Stimulated activated CD4-positive, alpha-beta T cell treated with anti-CD3 and anti-CD28 coated beads, Interleukin-12 subunit alpha, Interleukin-12 subunit beta, amount 100 ng/mL, for 48 hours (primary cell): ENCODE measurements at regions not wholly inside any gene's neighbourhood (a gene's known extent, or its start where the extent isn't known, plus 50 kb on each side); places are given as distances from the start of the nearest gene placed in this dataset.
"Not testable (repeated sequence)": the region's sequence is repeated elsewhere in the genome, so short reads cannot be mapped to it uniquely, and the experiment has no call there.

Experiments used
- DNase-seq, 3 donors: peaks; one replicate each; pipeline ENCODE4 v3.0.0-alpha.2; 2020; ENCODE audit warnings: low read depth in 2 of 3, low spot score in 1 of 3

DNA sequence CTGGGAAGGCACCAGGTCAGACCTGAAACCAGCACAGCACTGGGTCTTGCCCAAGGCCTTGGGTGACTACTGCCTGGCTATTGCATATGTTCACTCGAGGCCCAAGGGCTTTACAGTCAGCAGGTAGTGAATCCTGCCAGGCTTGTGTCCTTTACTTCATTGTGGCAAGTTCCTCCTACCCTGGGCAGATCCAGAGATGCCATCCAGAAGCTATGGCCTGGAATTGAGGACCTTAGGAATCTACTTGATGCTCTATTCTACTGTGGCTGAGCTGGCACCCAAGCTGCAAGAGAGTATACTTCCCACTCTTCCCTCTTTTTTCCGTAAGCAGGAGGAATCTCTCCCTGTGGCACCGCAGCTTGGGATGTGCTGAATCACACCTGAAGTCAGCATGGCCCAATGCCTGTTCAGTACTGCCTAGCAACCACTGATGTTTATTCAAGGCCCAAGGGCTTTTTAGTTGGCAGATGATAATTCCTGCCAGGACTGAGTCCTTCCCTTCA is 246.7 kb upstream of the CTBP2 start:
- DNase-seq = no peak

DNA sequence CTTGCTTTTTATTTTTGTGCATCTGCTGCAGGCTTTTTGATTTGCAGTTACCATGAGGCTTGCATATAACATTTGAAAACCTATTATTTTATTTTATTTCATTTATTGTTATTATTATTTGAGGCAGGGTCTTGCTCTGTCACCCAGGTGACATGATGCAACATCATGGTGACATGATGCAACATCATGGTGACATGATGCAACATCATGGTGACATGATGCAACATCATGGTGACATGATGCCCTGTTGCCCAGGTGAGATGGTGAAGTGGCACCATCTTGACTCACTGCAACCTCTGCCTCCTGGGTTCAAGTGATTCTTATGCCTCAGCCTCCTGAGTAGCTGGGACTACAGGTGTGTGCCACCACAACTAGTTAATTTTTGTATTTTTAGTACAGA is 244.5 kb upstream of the CTBP2 start:
- DNase-seq = not testable (repeated sequence)

DNA sequence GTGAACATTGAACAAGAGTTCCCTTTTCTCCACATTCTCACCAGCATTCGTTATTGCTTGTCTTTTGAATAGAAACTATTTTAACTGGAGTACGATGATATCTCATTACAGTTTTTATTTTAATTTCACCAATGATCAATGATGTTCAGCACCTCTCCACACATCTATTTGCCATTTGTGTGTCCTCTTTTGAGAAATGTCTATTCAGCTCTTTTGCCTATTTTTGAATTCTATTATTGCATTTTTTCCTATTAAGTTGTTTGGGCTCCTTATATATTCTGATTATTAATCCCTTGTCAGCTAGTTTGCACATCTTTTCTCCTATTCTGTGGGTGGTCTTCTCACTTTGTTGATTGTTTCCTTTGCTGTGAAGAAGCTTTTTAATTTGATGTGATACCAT is 241.1 kb upstream of the CTBP2 start:
- no peak for DNase-seq

DNA sequence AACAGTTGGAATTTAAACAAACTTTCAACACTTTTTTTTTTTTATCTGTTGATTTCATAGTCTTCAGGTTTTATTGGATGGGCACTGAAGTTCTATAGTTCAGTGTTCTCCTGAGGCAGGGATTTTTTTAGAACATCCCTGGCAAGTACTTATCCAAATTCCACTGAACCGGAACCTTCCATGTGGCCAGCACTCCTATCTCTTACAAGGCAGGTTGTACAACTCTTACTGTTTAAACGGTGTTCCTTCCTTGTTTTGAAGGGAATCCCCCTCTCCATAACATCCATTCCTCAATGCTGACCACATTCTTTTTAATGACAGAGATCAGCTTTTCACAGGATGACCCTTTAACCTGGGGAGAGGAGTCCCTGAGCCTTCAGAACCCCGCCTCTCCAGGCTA is 238.9 kb upstream of the CTBP2 start:
- DNase-seq = no peak

DNA sequence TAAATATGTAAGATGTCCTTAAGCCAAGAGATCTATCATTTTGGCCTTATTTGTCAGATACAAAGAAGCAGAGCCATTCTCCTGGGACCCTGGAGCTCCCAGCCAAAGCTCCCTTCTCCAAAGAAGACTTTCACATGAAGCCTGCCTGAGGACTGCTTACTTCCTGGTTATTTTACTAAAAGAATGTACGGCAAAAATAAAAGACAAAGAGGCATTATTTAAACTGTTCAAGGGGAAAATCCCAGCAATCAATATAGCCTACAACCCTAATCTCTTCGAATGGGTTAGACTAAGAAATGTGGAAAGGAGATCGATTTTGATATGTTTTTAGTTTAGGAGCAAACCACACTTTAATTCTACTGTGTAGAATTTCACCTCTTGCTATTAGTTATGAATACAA is 237.9 kb upstream of the CTBP2 start:
- no peak for DNase-seq

DNA sequence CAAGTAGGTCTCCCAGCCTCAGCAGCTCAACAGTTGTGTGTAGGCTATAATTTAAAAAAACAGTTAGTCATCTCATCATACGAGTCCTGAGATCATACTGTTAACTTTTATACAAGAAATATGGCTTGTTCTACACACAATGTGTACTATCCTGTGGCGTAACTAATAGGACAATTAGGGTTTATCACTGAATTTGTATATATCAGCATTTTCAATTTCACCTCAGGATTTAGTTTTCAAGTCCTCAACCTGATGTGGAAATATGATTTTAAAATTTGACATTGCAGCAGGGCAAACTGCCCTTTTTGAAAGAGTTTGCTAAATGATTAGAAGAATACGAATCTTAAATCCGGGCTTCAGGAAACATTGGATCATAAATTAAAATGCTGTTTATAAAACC is 237.2 kb upstream of the CTBP2 start:
- no peak for DNase-seq

DNA sequence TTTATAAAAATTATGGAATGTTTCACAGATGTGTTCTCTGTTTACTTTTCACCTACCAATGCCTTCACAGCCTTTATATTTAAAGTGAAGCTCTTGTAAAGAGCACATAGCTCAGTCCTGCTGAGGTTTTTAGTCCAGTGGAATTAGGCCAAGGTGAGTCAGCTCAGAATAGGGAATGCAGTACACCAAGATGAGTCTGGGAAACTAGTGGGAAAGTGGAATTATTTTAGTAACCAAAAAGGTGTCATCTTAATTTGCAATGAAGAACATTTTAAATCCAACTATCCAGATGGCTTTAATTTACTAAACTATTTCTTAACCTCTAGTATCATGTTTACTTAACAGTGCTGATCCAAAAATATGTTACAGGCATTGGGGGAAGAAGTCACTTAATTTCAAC is 236.3 kb upstream of the CTBP2 start:
- DNase-seq = no peak

DNA sequence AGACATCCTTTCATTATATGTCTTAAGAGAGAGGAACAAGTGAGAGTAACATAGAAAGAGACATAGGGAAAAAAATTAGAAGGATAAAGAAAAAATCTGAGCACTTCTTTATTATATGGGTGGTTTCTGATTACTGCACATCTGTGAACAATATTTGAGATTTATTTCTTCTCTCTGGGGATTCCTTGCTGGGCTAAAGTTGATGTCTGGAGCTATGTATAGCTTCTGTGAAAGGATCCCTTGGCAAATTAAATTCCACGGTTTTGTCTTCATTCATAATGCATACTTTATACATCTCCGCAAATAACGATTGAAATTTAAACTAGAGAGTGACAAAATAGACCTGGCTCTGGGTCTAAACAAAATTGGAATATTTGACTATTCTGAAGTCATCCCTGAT is 232.2 kb upstream of the CTBP2 start:
- no peak for DNase-seq

DNA sequence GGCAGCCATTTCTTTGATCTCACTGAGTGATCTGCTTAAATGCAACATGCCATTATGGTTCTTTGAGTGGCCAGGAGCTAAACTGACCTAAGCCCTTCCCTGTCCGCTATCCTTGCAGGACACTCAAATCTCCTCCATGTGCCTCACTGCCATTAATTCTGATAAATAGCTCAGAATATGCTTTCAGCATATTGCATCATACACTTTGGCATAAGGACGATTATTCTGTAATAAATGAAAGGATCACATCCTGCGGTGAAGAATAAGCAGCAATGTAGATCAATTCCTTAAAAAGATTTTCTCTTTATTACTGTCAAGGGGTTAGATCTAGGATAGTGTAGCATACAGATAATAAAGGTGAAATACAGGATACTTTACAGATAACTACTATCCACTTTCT is 231.8 kb upstream of the CTBP2 start:
- DNase-seq = no peak

DNA sequence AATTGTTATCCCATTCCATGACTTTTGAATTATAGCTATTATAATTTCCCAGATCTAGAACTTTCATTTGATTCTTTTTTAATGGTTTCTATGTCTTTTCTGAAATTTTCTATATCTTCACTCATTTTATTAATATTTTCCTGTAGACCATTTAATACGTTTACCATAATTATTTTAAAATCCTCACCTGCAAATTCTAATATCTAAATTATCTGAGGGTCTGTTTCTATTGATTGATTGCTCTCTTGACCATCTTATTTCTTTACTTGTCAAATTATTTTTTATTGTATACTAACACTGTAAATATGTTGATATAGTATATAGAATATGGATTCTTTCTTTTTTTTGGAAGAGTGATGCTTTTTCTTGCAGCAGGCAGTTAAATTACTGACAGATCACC is 229.3 kb upstream of the CTBP2 start:
- DNase-seq = no peak

DNA sequence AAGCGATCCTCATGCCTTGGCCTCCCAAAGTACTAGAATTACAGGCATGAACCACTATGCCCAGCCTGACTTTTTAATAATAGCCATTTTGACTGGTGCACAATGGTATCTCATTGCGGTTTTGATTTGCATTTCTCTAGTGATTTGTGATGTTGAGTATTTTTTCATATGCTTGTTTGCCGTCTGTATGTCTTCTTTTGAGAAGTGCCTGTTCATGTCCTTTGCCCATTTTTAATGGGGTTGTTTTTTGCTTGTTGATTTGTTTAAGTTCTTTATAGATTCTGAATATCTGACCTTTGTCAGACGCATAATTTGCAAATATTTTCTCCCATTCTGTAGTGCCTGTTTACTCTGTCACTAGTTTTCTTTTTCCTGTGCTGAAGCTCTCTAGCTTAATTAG is 219.2 kb upstream of the CTBP2 start:
- no peak for DNase-seq

DNA sequence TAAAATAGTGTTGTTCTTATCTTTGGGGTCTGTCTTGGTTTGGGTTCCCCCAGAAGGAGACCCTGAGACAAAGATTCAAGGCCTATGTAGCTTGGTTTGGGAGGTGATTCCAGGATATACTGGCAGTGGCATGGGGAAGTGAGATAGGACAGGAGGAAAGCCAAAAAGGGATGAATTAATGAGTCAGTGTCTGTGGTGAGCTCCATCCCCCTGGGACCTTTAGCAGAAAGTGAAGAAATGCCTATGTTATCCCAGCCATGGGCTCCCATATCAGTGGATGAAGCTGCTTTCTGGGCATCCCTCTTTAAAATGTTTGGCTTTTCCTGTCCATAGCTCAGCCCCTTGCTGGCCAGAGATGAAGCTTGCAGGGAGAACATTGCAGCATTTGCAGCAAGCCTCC is 217.0 kb upstream of the CTBP2 start:
- DNase-seq = no peak

DNA sequence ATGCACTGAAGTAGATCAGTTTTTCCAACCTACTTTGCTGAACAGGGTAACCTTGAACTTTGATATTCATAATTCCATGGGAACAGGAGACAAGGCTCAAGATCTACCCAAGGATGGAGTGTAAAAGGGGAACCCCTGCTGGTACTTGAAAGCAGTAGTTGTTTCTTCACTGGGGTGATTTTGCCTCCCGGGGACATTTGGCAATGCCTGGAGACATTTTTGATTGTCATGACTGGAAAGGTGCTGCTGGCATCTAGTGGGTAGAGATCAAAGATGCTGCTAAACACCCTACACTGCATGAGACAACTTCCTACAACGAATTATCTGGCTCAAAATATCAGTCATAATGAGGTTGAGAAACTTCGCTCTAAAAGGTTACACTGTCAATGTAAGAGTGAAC is 214.8 kb upstream of the CTBP2 start:
- no peak for DNase-seq

DNA sequence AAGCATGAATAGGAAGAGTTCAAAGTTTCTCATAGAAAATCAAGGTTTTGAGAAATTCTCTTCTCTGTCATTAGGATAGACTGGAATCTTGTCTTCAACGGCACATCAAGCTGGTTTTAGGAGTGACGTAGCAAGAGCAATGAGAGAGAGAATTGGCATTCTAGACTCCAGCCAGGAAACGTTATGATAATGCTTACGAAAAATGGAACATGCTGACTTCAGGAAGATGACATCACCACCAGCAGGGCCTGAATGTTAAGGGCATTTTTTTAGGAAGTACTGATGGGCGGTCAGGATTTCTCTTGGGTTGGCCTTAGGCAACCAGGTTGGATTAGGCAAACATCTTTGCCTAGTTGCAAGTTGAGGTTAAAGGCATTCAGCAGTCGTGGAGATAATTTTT is 213.2 kb upstream of the CTBP2 start:
- DNase-seq = no peak

DNA sequence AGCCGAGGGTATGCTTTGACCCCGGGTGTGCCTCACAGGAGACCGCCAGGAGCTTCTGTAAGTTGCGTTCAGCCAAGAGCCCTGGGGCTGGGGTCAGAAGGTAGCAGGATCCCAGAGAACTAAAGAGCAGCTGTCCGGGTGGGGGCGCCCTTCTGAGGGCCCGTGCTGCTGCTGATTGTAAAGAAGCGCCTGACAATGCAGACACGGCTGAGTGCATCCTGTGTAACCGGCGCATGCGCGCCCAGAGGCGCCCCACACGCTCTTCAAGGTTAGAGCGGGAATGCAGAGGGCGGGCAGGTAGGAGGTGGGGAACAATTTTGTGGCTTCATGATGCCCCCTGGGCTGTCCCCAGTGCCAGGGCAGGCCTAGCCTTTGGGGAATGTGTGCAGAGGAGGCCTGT is 210.2 kb upstream of the CTBP2 start:
- DNase-seq = no peak

DNA sequence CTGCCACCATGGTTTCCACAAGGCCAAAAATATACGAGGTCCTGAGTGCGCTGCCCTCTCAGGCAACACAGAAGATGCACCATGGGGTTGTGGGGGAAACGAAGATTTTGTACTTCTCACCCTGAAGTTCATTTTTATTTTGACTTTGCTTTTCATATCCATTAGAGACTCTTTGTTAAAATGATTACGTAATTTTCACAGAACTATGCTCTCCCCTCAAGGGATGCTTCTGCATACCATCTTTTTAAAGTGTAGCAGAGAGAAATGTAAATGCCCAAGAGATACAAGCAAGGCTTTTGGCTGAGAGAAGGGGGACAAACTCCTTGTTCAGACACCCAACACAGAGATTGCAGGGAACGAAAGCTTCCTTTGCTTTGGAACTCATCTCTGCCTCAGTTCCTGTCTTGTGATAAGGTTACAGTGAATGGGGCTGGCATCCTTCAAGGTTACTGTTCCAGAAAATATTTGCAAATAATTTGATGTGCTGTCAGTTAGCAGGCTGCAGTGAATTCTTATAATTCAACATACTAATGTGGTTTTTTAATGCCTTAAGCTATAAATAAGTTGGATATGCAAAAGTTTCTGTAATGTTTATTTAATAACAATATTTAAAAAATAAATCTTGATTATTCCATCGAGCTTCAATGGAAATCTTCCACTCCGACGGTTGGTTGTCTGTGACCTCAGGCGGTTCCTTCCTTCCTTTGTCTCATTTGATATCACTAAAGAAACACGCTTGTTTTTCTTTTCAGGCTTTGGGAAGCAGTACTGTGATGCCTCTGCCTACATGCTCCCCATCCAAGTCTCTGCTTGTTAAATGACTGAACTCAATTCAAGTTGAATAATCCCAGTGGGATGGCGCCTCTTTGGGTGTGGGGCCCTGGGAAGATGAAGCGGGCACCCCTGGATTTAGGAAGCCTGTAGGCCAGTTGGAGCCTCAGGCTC is 209.3 kb upstream of the CTBP2 start:
- DNase-seq = no peak

DNA sequence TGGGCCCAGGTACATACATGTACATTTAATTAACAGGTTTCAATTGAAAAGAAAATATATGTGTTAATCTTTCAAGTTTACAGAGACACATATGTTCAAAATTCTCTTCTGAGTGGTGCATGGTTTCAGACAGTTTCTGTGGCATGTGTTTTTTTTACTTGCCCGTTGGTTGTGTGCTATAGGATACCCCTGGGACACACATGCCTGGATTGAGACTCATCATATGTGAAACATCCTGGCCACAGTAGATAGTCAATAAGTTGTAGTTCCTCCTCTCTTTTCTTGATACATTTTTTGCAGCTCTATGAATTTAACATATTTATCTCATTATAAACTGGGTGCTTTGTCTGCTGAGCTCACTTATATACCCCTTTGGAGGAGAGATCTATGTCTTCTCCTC is 207.8 kb upstream of the CTBP2 start:
- DNase-seq = no peak

DNA sequence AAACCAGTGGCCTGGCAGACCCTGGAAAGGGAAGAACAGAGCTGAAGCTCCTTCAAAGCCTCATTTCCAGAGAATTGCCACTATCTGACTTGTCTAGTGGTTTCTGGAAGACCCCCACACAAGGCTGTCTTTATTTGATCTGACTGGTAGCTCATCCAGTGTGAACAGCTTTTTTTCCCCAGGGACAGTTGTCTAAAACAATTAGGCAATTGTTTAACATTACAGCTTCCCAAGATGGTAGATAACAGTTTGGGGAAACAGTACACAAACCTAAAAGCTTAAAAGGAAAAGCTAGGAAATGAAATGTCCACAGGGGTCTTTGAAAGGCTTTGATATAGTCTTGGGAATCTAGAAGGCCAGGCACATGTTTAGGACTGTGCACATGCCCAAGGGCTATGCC is 203.4 kb upstream of the CTBP2 start:
- DNase-seq = no peak

DNA sequence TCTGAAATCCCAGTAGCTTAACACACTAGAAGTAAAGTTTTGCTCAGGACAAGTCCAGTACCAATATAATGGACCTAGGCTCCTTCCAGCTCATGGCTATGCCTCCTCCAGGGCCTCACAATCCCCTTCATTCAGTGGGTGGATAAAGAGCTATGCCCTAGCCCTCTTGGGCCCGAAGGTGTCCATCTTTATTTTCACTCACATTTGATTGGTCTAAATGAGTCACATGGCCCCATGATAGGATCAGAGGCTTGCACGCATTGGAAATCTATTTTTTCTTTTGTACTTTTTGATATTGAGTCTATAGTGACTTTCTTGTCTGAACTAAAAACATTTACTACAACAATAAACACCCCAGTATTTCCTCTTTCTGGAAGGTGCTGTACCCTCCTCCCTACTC is 202.6 kb upstream of the CTBP2 start:
- no peak for DNase-seq

DNA sequence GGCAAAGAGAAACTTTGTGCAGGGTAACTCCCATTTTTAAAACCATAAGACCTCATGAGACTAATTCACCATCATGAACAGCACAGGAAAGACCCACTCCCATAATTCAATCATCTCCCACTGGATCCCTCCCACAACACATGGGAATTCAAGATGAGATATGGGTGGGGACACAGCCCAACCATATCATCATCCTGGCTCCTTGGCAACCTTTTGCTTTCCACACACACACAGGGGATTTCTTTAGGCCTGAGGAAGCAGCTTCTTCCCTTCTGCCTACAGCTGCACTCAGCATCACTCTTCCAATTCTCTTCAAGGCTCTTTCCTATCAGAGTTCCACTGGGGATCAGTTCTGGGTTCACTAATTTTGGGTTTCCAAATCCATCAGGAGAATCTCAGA is 199.0 kb upstream of the CTBP2 start:
- DNase-seq = no peak

DNA sequence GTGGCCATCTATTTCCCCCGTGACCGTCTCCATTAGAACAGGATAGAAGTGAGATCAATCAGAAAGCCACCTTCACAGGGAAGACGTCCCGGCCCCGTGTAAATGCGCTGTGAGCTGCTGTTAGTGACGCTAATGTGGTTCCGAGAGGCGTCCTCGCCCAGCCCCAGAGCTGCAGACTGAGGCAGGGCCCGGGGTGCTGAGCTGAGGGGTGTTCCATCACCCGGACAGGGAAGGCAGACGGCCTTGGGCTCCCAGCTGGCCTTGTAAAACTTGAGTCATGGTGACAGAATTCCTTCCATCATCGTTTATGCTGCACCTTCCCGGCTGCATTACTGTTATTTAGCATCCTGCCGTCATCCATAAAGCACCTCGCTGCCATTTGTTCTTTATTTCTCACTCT is 195.3 kb upstream of the CTBP2 start:
- DNase-seq = no peak

DNA sequence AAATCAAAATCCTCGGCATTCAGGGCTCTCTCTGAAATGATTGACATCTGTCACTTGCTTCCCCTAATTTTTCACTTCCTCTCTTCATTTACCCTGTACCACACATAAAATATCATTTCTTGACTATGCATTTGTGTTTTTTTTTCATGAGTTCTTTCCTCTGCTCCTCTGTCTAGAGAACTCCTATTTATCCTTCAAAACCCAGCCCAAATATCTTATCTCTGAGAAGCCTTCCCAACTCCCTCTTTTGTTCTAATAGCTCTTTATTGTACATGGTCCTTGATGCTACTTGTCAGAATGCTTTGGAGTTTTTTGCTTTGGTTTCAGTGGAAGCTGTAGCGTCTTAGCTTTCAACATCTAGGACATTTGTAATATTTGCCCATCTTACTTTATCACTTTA is 190.2 kb upstream of the CTBP2 start:
- DNase-seq = no peak

DNA sequence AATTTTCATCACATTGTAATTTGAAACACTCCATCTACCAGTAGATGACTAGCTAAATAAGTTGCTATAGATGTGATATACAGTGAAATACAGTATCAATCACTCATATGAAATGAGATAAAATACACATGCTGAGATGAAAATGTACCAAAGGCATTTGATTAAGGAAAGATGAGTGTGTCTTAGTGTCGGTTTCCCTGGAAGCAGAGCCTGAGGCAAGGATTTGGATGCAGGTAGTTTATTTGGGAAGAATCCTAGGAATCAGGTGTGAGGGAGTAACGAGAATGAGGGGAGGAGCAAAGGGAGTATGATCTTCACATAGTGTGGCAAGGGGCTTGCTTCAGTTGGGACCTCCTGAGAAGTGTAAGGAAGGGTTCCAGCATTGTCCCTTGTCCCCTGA is 188.2 kb upstream of the CTBP2 start:
- no peak for DNase-seq
